ENCODE measurements at regions not wholly inside any gene's neighbourhood (a gene's known extent, or its start where the extent isn't known, plus 50 kb on each side); places are given as distances from the start of the nearest gene placed in this dataset.

- TF ChIP-seq POLR2A (IDR thresholded peaks at IDR 0.05) (no peak), CTCF (IDR thresholded peaks at IDR 0.05) (no peak)
Measured at GRCh38 chr10:29881811-29882210, 177.6 kb downstream of the JCAD start.
